Ishikawa (cell line): ENCODE measurements at regions not wholly inside any gene's neighbourhood (a gene's known extent, or its start where the extent isn't known, plus 50 kb on each side); places are given as distances from the start of the nearest gene placed in this dataset.

Experiments
- CEBPB ChIP-seq: IDR thresholded peaks from 2 replicates; pipeline ENCODE4 v1.6.1; 2012
- CREB1 ChIP-seq: IDR thresholded peaks from 2 replicates; pipeline ENCODE4 v1.6.1; 2012; ENCODE audit warnings: low read depth
- EGR1 ChIP-seq: IDR thresholded peaks from 2 replicates; pipeline ENCODE4 v1.6.1; 2012
- EP300 ChIP-seq: IDR thresholded peaks from 2 replicates; pipeline ENCODE4 v1.6.1; 2012; ENCODE audit warnings: borderline replicate concordance
- FOXM1 ChIP-seq: IDR thresholded peaks from 2 replicates; pipeline ENCODE4 v1.6.1; 2012; ENCODE audit warnings: low read depth, borderline replicate concordance
- NFIC ChIP-seq: IDR thresholded peaks from 2 replicates; pipeline ENCODE4 v1.6.1; 2012
- RAD21 ChIP-seq: IDR thresholded peaks from 2 replicates; pipeline ENCODE4 v1.6.1; 2012; ENCODE audit warnings: low read depth
- REST ChIP-seq: IDR thresholded peaks from 2 replicates; pipeline ENCODE4 v1.6.1; 2012; ENCODE audit warnings: low read depth, mild to moderate bottlenecking
- TAF1 ChIP-seq: IDR thresholded peaks from 2 replicates; pipeline ENCODE4 v1.6.1; 2012; ENCODE audit warnings: low read depth, mild to moderate bottlenecking
- TCF12 ChIP-seq: IDR thresholded peaks from 2 replicates; pipeline ENCODE4 v1.6.1; 2012; ENCODE audit warnings: low read depth
- TEAD4 ChIP-seq: IDR thresholded peaks from 2 replicates; pipeline ENCODE4 v1.6.1; 2012
- USF1 ChIP-seq: IDR thresholded peaks from 2 replicates; pipeline ENCODE4 v1.6.1; 2012
- YY1 ChIP-seq: IDR thresholded peaks from 2 replicates; pipeline ENCODE4 v1.6.1; 2012; ENCODE audit warnings: low read depth
- ZBTB7A ChIP-seq: IDR thresholded peaks from 2 replicates; pipeline ENCODE4 v1.6.1; 2012; ENCODE audit warnings: low read depth
- TF ChIP-seq, protein P1 (sequence below): IDR thresholded peaks from 2 replicates; pipeline ENCODE4 v1.6.1; 2012

DNA sequence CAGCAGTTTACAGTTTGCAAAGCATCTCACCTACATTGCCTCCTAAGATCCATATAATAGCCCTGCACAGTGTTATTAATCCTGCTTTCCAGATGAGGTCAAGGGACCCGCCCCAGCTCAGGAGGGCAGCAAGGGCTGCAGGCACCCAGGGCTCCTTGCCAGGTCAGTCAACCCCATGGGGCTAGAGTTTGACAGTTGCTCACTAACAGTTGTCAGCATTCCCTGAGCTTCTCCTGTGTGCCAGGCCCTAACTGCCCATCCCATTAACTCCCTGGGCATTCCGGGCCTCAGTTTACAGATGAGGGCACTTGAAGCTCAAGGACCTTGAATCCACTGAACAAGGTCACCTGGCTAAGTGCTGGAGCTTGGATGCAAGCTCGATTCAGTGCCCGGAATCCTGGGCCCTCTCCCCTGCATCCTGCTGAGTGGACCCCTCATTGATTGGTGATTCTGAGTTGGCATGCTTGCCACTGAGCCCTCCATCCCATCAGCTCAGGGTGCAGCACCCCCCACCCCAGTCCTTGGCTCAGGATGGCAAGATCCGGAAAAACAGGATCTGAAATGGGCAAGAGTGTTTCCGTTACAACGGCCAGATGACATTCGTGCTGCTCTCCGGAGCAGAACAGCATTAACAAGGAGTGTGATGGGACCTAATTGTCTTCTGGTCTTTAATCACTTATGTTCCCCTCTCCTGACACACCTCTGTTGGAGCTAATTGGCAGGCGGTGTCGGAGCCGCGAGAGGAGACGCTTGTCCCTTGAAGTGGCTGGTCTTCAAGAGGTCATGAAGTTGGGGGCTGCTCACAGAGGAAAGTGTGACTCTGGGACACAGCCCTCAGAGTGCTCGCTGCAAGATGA is 87.4 kb upstream of the SHISAL1 start:
- TF ChIP-seq EP300: no peak
- TF ChIP-seq CREB1: no peak
- TF ChIP-seq, protein P1, sequence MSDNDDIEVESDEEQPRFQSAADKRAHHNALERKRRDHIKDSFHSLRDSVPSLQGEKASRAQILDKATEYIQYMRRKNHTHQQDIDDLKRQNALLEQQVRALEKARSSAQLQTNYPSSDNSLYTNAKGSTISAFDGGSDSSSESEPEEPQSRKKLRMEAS: no peak
- TF ChIP-seq TCF12: no peak
- no peak for TF ChIP-seq REST
- TF ChIP-seq ZBTB7A: no peak
- no peak for TF ChIP-seq EGR1
- no peak for TF ChIP-seq RAD21
- TF ChIP-seq FOXM1: no peak
- no peak for TF ChIP-seq NFIC
- TF ChIP-seq TEAD4: no peak
- no peak for TF ChIP-seq TAF1
- no peak for TF ChIP-seq YY1
- TF ChIP-seq CEBPB: no peak
- no peak for TF ChIP-seq USF1

DNA sequence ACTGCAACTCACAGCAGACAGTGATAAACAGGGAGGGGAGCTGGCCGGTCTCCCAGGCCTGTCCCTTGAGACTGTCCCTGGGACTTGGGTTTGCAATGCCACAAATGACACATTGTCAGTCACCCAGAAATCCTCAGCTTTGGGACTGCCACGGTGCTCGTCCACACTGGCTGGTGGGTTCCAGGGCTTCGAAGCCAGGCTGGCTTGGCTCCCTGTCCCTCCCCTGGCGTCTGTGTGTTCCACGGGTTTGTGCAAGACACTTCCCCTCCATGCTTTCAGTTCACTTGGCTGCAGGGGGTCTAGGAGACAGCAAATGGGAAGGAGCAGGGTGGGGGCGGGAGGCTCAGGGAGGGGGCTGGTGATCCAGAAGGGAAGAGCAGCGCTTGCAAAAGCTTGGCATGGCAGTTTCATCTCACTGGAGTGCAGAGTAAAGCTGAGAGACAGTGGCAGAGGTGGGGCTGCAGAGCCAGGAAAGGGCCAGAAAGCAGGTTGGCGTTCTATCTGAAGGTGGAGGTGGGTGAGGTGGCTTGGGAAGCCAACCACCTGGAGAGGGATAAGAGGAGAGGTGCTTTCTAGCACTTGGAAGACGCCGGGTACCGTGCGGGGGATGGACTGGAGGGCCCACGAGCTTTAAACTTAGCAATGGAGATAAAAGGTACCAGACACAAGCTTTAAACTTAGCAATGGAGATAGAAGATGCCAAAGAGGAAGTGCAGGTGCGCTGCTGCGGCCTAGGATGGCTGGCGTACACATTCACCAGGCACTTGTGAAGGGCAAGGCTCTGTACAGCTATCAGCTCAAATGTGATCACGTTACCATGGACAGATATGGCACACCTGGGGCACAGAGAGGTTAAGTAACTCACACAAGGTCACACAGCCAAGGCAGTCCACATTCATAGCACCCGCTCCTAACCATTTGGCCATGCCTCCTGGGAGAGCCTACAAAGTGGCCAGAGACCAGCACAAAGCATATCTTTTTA is 86.4 kb upstream of the SHISAL1 start:
- TF ChIP-seq REST (no peak), EP300 (no peak), RAD21 (no peak), CREB1 (no peak), NFIC (no peak), FOXM1 (no peak), TAF1 (no peak), TCF12 (no peak), TEAD4 (no peak), EGR1 (no peak), USF1 (no peak), YY1 (no peak), CEBPB (no peak)
- TF ChIP-seq, protein P1: no peak

DNA sequence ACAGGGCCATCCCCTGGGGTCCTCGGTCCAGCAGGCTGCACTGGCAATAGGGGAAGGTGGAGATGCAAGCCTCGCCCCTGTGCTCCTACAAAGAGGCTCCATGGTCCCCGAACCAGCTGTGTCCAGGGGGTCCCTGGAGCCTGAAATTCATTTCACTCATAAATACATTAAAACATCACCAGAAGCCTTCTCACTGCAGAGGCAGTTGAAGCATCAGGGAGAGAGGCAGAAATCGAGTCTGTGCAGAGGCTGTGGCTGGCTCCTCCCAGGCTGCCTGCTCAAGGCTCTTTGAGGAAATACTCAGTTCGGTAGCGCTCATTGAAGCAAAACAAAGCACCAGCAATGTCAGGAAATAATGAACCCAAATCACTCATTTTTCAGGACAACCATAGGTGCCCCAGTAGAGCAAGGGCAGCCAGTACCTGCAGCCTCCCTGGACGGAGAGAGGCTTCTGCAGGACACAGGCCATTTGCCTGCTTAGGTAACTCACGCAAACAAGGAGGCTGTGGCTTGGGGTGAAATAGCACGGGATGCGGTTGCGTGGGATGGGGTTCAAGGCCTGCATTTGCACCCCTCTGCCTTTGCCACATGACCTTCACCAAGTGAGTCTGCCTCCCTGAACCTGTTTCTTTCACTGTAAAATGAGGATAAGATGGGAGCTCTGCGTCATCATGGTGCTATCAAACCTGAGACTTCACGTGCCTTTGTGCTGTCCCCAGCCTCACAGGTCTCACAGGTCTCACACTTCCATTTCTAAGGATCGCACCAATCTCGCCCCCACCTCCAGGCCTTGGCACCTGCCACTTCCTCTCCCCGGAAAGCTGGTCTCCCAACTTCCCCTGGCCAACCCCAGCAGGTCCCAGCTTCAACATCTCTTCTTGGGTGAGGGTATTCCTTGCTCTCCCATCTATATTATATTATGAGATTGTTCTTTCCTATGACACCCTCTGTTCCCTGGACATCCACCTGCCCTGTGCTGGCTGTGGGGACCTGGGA is 84.3 kb upstream of the SHISAL1 start:
- TF ChIP-seq EGR1 (no peak), EP300 (no peak), TAF1 (no peak)

- TF ChIP-seq TEAD4 (no peak), EP300 (no peak), TAF1 (no peak), FOXM1 (no peak), CEBPB (no peak), ZBTB7A (no peak), RAD21 (no peak), CREB1 (no peak), REST (no peak), NFIC (no peak), USF1 (no peak), TCF12 (no peak), YY1 (no peak), EGR1 (no peak)
- TF ChIP-seq, protein P1: no peak
Observed at GRCh38 chr22:44396021-44396726, 83.4 kb upstream of the SHISAL1 start.
